ENCODE measurements at regions not wholly inside any gene's neighbourhood (a gene's known extent, or its start where the extent isn't known, plus 50 kb on each side); places are given as distances from the start of the nearest gene placed in this dataset.

DNA sequence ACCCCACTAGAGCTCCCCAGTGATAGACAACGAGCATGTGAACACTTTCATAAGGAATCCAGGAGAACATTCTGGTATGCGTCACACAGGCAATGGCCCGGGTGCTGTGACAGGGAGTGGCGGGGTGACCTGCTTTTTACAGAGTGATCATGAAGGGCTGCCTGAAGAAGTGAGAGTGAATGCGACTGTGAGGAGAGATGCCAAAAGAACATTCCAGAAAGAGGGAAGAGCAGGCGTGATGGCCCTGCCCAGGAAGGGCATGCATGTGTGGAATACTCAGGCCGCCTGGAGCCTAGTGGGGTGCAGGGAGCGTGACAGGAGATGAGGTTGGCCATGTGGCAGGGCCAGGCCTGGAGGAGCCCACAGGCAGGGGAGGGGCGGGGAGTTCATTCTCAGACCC is 53.8 kb downstream of the FZD10 start:
- TF ChIP-seq CTCF (IDR thresholded peaks at IDR 0.05; ENCODE audit: poor library complexity): no peak
- no peak for TF ChIP-seq EZH2 (IDR thresholded peaks at IDR 0.05; ENCODE audit: borderline replicate concordance)
- no peak for TF ChIP-seq EZH2phosphoT487 (IDR thresholded peaks at IDR 0.05; ENCODE audit: low read depth, severe bottlenecking, unreplicated experiment)
